IPS-15b (cell line): ENCODE measurements at regions not wholly inside any gene's neighbourhood (a gene's known extent, or its start where the extent isn't known, plus 50 kb on each side); places are given as distances from the start of the nearest gene placed in this dataset.
"Not testable (repeated sequence)": the region's sequence is repeated elsewhere in the genome, so short reads cannot be mapped to it uniquely, and the experiment has no call there.

ENCODE experiments used
- H3K27me3 ChIP-seq: one replicate; pipeline ENCODE4 v1.6.1; 2013; ENCODE audit warnings: low read length; ENCODE audit not compliant: control insufficient read depth, insufficient read depth
- H3K36me3 ChIP-seq: one replicate; pipeline ENCODE4 v1.6.1; 2013; ENCODE audit warnings: low read length; ENCODE audit not compliant: control insufficient read depth, insufficient read depth
- H3K4me1 ChIP-seq: one replicate; pipeline ENCODE4 v1.6.1; 2013; ENCODE audit warnings: mild to moderate bottlenecking, low read length; ENCODE audit not compliant: control insufficient read depth, insufficient read depth
- H3K4me3 ChIP-seq: one replicate; pipeline ENCODE4 v1.5.1; 2013; ENCODE audit warnings: low read depth, low read length
- H3K9ac ChIP-seq: one replicate; pipeline ENCODE4 v1.6.1; 2013; ENCODE audit warnings: low read depth, mild to moderate bottlenecking, low read length
- H3K9me3 ChIP-seq: one replicate; pipeline ENCODE4 v1.6.1; 2013; ENCODE audit warnings: mild to moderate bottlenecking, low read length; ENCODE audit not compliant: control insufficient read depth, insufficient read depth

DNA sequence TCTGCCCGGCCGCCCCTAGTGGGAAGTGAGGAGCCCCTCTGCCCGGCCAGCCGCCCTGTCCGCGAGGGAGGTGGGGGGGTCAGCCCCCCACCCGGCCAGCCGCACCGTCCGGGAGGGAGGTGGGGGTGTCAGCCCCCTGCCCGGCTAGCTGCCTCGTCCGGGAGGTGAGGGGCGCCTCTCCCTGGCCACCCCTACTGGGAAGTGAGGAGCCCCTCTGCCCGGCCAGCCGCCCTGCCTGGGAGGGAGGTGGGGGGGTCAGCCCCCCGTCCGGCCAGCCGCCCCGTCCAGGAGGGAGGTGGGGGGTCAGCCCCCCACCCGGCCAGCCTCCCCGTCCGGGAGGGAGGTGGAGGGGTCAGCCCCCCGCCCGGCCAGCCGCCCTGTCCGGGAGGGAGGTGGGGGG is 851.9 kb upstream of the DEFB115 start:
- not testable (repeated sequence) for H3K9ac ChIP-seq, H3K27me3 ChIP-seq, H3K36me3 ChIP-seq, H3K4me3 ChIP-seq, H3K4me1 ChIP-seq, H3K9me3 ChIP-seq

DNA sequence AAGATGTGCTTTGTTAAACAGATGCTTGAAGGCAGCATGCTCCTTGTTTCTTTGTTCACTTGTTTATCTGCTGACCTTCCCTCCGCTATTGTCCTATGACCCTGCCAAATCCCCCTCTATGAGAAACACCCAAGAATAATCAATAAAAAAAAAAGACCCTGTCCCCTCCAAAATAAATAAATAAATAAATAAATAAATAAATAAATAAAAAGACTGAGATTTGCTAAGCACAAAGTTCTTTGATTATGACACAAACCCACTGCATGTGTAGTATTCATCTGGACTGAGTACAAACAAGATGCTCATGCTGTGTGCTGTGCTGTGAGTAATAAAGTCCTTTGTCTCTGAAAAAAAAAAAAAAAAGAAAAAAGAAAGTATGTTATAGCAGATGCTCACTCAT is 851.1 kb upstream of the DEFB115 start:
- H3K36me3 ChIP-seq, H3K27me3 ChIP-seq, H3K9ac ChIP-seq, H3K4me1 ChIP-seq, H3K4me3 ChIP-seq, H3K9me3 ChIP-seq: not testable (repeated sequence)

DNA sequence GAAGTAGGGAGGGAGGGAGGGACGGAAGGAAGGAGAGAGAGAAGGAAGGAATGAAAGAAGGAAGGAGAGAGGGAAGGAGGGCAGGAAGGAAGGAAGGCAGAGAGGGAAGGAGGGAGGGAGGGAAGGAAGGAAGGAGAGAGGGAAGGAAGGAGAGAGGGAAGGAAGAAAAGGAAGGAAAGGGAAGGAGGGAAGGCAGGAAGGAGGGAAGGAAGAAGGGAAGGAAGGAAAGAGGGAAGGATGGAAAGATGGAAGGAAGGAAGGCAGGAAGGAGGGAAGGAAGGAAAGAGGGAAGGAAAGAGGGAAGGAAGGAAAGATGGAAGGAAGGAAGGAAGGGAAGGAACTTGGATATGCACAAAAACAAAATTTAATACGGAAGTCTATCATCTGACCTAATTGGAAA is 844.5 kb upstream of the DEFB115 start:
- no peaks in the 10 kb centered on the region for H3K27me3 ChIP-seq
- no peaks in the 10 kb centered on the region for H3K9me3 ChIP-seq
- no peak overlapping the region for H3K9ac ChIP-seq
- no peaks in the 10 kb centered on the region for H3K4me1 ChIP-seq
- no peak overlapping the region for H3K4me3 ChIP-seq
- no peaks in the 10 kb centered on the region for H3K36me3 ChIP-seq

DNA sequence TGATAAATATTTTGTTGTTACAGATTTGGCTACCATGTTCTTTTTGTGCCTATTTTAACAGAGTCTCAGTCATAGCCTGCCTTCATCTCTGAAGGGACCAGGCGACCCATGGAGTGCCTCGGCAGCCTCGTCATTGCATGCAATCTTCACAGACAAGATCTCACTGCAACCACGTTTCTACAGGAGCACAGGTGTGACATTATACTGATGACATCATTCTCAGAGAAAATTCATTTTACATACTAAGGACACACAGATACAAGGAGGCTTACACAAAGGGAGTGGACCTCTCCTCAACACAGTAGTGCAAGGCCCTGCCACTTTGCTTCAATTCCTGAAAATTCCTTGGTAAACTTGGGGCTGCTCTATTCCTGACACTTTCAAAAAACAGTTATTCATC is 840.1 kb upstream of the DEFB115 start:
- H3K36me3 ChIP-seq, H3K9ac ChIP-seq, H3K9me3 ChIP-seq, H3K4me3 ChIP-seq, H3K4me1 ChIP-seq, H3K27me3 ChIP-seq: not testable (repeated sequence)

GRCh38 chr20:30418378-30418777 is 839.1 kb upstream of the DEFB115 start:
- not testable (repeated sequence) for H3K4me1 ChIP-seq, H3K9me3 ChIP-seq, H3K36me3 ChIP-seq, H3K9ac ChIP-seq, H3K27me3 ChIP-seq, H3K4me3 ChIP-seq

GRCh38 chr20:30419466-30419865 is 838.0 kb upstream of the DEFB115 start:
- Histone ChIP-seq H3K36me3 (no peaks in the 10 kb centered on the region), H3K9me3 (no peaks in the 10 kb centered on the region), H3K9ac (no peak overlapping the region), H3K27me3 (no peaks in the 10 kb centered on the region), H3K4me3 (no peak overlapping the region), H3K4me1 (no peaks in the 10 kb centered on the region)

DNA sequence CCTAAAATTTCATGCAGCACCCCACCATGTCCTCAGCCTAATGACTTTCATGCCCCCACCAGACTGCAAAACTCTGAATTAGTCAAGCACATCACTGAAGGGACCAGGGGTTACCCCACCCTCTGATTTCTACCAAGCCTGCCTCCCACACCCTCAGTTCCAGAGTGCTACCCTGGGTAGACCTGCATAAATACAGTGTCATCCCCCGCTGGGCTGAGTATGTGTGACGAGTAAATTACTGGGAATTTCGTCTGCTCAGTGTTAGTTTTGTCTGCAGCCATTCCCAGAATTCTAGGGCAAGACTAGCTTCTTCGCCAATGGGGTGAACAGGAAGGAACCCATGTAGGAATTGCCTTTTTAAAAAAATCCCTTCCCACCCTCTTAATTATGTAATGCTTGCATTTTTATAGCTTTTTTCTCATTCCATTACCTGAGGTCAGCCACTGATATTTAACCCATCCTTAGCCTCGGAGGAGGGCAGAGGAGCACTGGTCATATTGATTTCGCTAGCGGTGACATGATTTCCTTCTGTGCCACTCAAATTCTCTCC is 837.5 kb upstream of the DEFB115 start:
- not testable (repeated sequence) for H3K9ac ChIP-seq, H3K27me3 ChIP-seq, H3K9me3 ChIP-seq, H3K4me1 ChIP-seq, H3K36me3 ChIP-seq, H3K4me3 ChIP-seq
